Smooth muscle cell (in vitro differentiated cells): ENCODE measurements at regions not wholly inside any gene's neighbourhood (a gene's known extent, or its start where the extent isn't known, plus 50 kb on each side); places are given as distances from the start of the nearest gene placed in this dataset.

Experiments used
- DNase-seq: peaks from one replicate; lab custom pipeline; 2025; ENCODE audit not compliant: unreplicated experiment; lab: John Stamatoyannopoulos, UW
- H2AFZ ChIP-seq: fragments of 200-600 bp; sonication (generic); 2 replicates; pipeline ENCODE4 v1.6.0; 2016; ENCODE audit warnings: antibody characterized with exemption, low read depth, mild to moderate bottlenecking
- H3F3A ChIP-seq: fragments of 200-600 bp; sonication (generic); 2 replicates; pipeline ENCODE4 v1.6.0; 2017; ENCODE audit warnings: antibody characterized with exemption, low read depth
- H3K27ac ChIP-seq: fragments of 200-600 bp; sonication (generic); 2 replicates; pipeline ENCODE4 v1.5.1; 2016; ENCODE audit warnings: low read depth, mild to moderate bottlenecking
- H3K27me3 ChIP-seq: fragments of 200-600 bp; sonication (generic); 2 replicates; pipeline ENCODE4 v1.6.1; 2016; ENCODE audit warnings: low read depth, mild to moderate bottlenecking
- H3K36me3 ChIP-seq: fragments of 200-600 bp; sonication (generic); 2 replicates; pipeline ENCODE4 v1.5.1; 2016; ENCODE audit warnings: low read depth
- H3K4me1 ChIP-seq: fragments of 200-600 bp; sonication (generic); 2 replicates; pipeline ENCODE4 v1.5.1; 2016; ENCODE audit warnings: low read depth
- H3K4me2 ChIP-seq: fragments of 200-600 bp; sonication (generic); 2 replicates; pipeline ENCODE4 v1.6.0; 2016; ENCODE audit warnings: mild to moderate bottlenecking
- H3K4me3 ChIP-seq: fragments of 200-600 bp; sonication (generic); 2 replicates; pipeline ENCODE4 v1.5.1; 2016; ENCODE audit warnings: mild to moderate bottlenecking
- H3K79me2 ChIP-seq: fragments of 200-600 bp; sonication (generic); 2 replicates; pipeline ENCODE4 v1.6.0; 2016; ENCODE audit warnings: low read depth, mild to moderate bottlenecking
- H3K9ac ChIP-seq: fragments of 200-600 bp; sonication (generic); 2 replicates; pipeline ENCODE4 v1.6.0; 2016; ENCODE audit warnings: low read depth
- H3K9me3 ChIP-seq: fragments of 200-600 bp; sonication (generic); replicated peaks from 2 replicates; pipeline ENCODE4 v1.5.1; 2016; ENCODE audit warnings: low read depth
- H4K20me1 ChIP-seq: fragments of 200-600 bp; sonication (generic); 2 replicates; pipeline ENCODE4 v1.6.0; 2016; ENCODE audit warnings: low read depth
- WGBS: methylation state at CpG from one replicate; pipeline ENCODE4 v1.1.7; 2016; ENCODE audit warnings: low lambda C conversion rate; 5-methylcytosine and 5-hydroxymethylcytosine counted together
- TF ChIP-seq, protein P1 (sequence below): fragments of 200-600 bp; sonication (generic); IDR thresholded peaks from 2 replicates; pipeline ENCODE4 v1.5.1; 2017; ENCODE audit warnings: borderline replicate concordance, mild to moderate bottlenecking, antibody characterized with exemption; ENCODE audit not compliant: insufficient read depth, poor library complexity, severe bottlenecking

DNA sequence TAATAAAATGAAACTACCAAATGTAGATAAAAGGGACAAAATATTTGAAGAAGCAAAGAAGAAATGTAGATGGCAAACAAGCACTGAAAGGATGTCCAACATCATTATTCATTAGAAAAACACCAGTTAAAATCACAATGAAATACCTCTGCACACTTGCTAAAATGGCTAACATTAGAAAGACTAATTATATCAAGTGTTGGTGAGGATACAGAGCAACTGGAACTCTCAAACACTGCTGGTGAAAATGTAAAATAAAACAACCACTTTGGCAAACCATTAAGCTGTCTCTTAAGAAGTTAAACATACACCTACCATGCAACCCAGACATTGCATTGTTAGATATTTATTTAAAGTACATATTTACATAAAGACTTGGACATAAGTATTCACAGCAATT lies 138.6 kb upstream of the FGGY start:
- H3K79me2 ChIP-seq, result no peaks in the 10 kb centered on the region
- no peak overlapping the region for H3K9ac ChIP-seq
- no peak overlapping the region for H3K4me3 ChIP-seq
- TF ChIP-seq, protein P1, sequence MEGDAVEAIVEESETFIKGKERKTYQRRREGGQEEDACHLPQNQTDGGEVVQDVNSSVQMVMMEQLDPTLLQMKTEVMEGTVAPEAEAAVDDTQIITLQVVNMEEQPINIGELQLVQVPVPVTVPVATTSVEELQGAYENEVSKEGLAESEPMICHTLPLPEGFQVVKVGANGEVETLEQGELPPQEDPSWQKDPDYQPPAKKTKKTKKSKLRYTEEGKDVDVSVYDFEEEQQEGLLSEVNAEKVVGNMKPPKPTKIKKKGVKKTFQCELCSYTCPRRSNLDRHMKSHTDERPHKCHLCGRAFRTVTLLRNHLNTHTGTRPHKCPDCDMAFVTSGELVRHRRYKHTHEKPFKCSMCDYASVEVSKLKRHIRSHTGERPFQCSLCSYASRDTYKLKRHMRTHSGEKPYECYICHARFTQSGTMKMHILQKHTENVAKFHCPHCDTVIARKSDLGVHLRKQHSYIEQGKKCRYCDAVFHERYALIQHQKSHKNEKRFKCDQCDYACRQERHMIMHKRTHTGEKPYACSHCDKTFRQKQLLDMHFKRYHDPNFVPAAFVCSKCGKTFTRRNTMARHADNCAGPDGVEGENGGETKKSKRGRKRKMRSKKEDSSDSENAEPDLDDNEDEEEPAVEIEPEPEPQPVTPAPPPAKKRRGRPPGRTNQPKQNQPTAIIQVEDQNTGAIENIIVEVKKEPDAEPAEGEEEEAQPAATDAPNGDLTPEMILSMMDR, result no peak
- no peaks in the 10 kb centered on the region for H3K9me3 ChIP-seq
- H4K20me1 ChIP-seq, result no peaks in the 10 kb centered on the region
- no peak overlapping the region for H3K27ac ChIP-seq
- no peak for DNase-seq
- H2AFZ ChIP-seq, result no peak overlapping the region
- no peaks in the 10 kb centered on the region for H3K27me3 ChIP-seq
- no peaks in the 10 kb centered on the region for H3K36me3 ChIP-seq
- H3K4me2 ChIP-seq, result no peak overlapping the region
- H3F3A ChIP-seq, result peaks cover 14% of the 10 kb centered on the region
- peaks cover 15% of the 10 kb centered on the region for H3K4me1 ChIP-seq

DNA sequence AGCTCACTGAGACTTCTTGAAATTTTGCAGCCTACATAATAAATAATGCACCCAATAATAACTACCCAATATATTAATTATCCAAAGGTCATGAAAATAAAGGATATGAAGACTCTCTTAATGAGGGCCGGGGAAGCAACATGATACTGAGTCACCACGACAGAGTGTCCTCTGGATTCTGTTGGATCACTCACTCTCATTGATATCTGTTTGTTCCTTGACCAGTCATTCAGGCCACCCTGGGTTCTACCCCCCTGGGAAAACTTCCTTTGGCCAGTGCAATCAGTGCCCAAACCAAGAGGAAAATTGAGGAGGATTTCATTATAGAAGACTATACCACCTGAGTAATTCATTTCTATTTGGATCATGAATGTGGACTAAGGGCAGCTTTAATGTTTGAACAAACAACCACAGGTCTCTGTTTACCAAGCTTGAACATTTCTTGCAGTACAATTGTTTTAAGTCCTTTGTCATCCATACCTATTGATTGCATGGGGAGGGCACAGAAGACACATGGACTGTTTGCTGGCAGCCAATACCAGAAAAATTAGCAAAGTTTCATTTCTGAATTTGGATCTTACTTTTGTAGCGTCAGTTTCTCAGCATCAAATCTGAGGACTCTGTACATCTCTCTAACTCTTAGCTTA lies 137.2 kb upstream of the FGGY start:
- 48% methylated on average over 3 of the region's 3 CpGs for WGBS
- peaks cover 14% of the 10 kb centered on the region for H3F3A ChIP-seq
- no peaks in the 10 kb centered on the region for H3K9me3 ChIP-seq
- H3K36me3 ChIP-seq, result no peaks in the 10 kb centered on the region
- DNase-seq, result no peak
- H3K4me2 ChIP-seq, result no peak overlapping the region
- TF ChIP-seq, protein P1, result no peak
- H4K20me1 ChIP-seq, result no peaks in the 10 kb centered on the region
- H3K27ac ChIP-seq, result no peak overlapping the region
- no peak overlapping the region for H3K9ac ChIP-seq
- no peak overlapping the region for H2AFZ ChIP-seq
- H3K4me1 ChIP-seq, result peaks cover 15% of the 10 kb centered on the region
- no peak overlapping the region for H3K4me3 ChIP-seq
- no peaks in the 10 kb centered on the region for H3K27me3 ChIP-seq
- no peaks in the 10 kb centered on the region for H3K79me2 ChIP-seq

DNA sequence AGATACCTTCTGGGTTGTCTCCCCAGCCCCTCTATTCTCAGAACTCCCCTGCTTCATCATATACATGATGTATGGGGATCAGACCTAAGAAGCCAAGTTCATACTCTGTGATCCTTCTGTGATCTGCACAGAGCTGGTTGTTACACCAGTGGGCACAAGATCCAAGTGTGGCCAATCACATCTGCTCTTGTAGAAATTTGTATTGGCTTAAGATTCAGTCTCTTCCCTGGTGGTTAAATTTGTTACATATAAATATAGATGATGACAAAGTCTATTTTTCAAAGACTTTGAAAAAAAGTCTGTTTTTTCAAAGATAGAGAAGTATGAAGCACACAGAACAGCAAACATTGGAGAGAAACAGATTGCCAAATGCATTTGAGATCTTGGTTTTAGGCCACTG lies 135.8 kb upstream of the FGGY start:
- no peak for DNase-seq
- Histone ChIP-seq H3K36me3 (no peaks in the 10 kb centered on the region), H3K27me3 (no peaks in the 10 kb centered on the region), H4K20me1 (no peaks in the 10 kb centered on the region), H3F3A (peaks cover 6% of the 10 kb centered on the region), H3K27ac (no peak overlapping the region), H3K4me1 (peaks cover 12% of the 10 kb centered on the region), H3K9me3 (no peaks in the 10 kb centered on the region), H3K4me3 (no peak overlapping the region), H3K79me2 (no peaks in the 10 kb centered on the region), H3K9ac (no peak overlapping the region), H3K4me2 (no peak overlapping the region), H2AFZ (no peak overlapping the region)
- TF ChIP-seq, protein P1, result no peak

DNA sequence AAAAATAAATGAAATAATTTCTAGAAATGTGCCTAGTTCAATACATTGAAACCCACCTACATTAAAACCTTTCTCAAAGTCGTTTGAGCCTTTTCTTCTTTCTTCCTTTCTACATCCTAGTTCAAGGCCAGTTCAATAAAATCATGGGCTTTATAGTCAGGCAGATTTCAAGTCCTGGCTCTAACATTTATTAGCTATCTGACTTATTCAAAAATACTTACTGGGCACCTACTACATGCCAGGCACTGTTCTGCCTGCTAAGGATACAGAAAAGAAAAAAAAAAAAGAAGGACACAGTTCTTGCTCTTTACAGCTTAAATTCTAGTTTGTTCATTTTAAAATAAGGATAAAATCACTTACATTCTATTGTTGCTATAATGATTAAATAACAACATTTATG lies 134.2 kb upstream of the FGGY start:
- no peaks in the 10 kb centered on the region for H3K4me1 ChIP-seq
- H3K4me2 ChIP-seq, result no peak overlapping the region
- no peaks in the 10 kb centered on the region for H3K9me3 ChIP-seq
- no peaks in the 10 kb centered on the region for H3K79me2 ChIP-seq
- no peak overlapping the region for H3K4me3 ChIP-seq
- no peak overlapping the region for H3K9ac ChIP-seq
- no peaks in the 10 kb centered on the region for H3K27me3 ChIP-seq
- H3K36me3 ChIP-seq, result no peaks in the 10 kb centered on the region
- no peak overlapping the region for H3K27ac ChIP-seq
- no peaks in the 10 kb centered on the region for H4K20me1 ChIP-seq
- TF ChIP-seq, protein P1, result no peak
- WGBS, result 65% methylated on average over 1 of the region's 1 CpG
- DNase-seq, result no peak
- no peaks in the 10 kb centered on the region for H3F3A ChIP-seq
- H2AFZ ChIP-seq, result no peak overlapping the region
